Smooth muscle cell (in vitro differentiated cells): ENCODE measurements at regions not wholly inside any gene's neighbourhood (a gene's known extent, or its start where the extent isn't known, plus 50 kb on each side); places are given as distances from the start of the nearest gene placed in this dataset.

Experiments
- DNase-seq: peaks from one replicate; lab custom pipeline; 2025; ENCODE audit not compliant: unreplicated experiment; lab: John Stamatoyannopoulos, UW
- H2AFZ ChIP-seq: fragments of 200-600 bp; sonication (generic); 2 replicates; pipeline ENCODE4 v1.6.0; 2016; ENCODE audit warnings: antibody characterized with exemption, low read depth, mild to moderate bottlenecking
- H3F3A ChIP-seq: fragments of 200-600 bp; sonication (generic); 2 replicates; pipeline ENCODE4 v1.6.0; 2017; ENCODE audit warnings: antibody characterized with exemption, low read depth
- H3K27ac ChIP-seq: fragments of 200-600 bp; sonication (generic); 2 replicates; pipeline ENCODE4 v1.5.1; 2016; ENCODE audit warnings: low read depth, mild to moderate bottlenecking
- H3K27me3 ChIP-seq: fragments of 200-600 bp; sonication (generic); 2 replicates; pipeline ENCODE4 v1.6.1; 2016; ENCODE audit warnings: low read depth, mild to moderate bottlenecking
- H3K36me3 ChIP-seq: fragments of 200-600 bp; sonication (generic); 2 replicates; pipeline ENCODE4 v1.5.1; 2016; ENCODE audit warnings: low read depth
- H3K4me1 ChIP-seq: fragments of 200-600 bp; sonication (generic); 2 replicates; pipeline ENCODE4 v1.5.1; 2016; ENCODE audit warnings: low read depth
- H3K4me2 ChIP-seq: fragments of 200-600 bp; sonication (generic); 2 replicates; pipeline ENCODE4 v1.6.0; 2016; ENCODE audit warnings: mild to moderate bottlenecking
- H3K4me3 ChIP-seq: fragments of 200-600 bp; sonication (generic); 2 replicates; pipeline ENCODE4 v1.5.1; 2016; ENCODE audit warnings: mild to moderate bottlenecking
- H3K79me2 ChIP-seq: fragments of 200-600 bp; sonication (generic); 2 replicates; pipeline ENCODE4 v1.6.0; 2016; ENCODE audit warnings: low read depth, mild to moderate bottlenecking
- H3K9ac ChIP-seq: fragments of 200-600 bp; sonication (generic); 2 replicates; pipeline ENCODE4 v1.6.0; 2016; ENCODE audit warnings: low read depth
- H3K9me3 ChIP-seq: fragments of 200-600 bp; sonication (generic); replicated peaks from 2 replicates; pipeline ENCODE4 v1.5.1; 2016; ENCODE audit warnings: low read depth
- H4K20me1 ChIP-seq: fragments of 200-600 bp; sonication (generic); 2 replicates; pipeline ENCODE4 v1.6.0; 2016; ENCODE audit warnings: low read depth
- WGBS: methylation state at CpG from one replicate; pipeline ENCODE4 v1.1.7; 2016; ENCODE audit warnings: low lambda C conversion rate; 5-methylcytosine and 5-hydroxymethylcytosine counted together
- TF ChIP-seq, protein P1 (sequence below): fragments of 200-600 bp; sonication (generic); IDR thresholded peaks from 2 replicates; pipeline ENCODE4 v1.5.1; 2017; ENCODE audit warnings: borderline replicate concordance, mild to moderate bottlenecking, antibody characterized with exemption; ENCODE audit not compliant: insufficient read depth, poor library complexity, severe bottlenecking

DNA sequence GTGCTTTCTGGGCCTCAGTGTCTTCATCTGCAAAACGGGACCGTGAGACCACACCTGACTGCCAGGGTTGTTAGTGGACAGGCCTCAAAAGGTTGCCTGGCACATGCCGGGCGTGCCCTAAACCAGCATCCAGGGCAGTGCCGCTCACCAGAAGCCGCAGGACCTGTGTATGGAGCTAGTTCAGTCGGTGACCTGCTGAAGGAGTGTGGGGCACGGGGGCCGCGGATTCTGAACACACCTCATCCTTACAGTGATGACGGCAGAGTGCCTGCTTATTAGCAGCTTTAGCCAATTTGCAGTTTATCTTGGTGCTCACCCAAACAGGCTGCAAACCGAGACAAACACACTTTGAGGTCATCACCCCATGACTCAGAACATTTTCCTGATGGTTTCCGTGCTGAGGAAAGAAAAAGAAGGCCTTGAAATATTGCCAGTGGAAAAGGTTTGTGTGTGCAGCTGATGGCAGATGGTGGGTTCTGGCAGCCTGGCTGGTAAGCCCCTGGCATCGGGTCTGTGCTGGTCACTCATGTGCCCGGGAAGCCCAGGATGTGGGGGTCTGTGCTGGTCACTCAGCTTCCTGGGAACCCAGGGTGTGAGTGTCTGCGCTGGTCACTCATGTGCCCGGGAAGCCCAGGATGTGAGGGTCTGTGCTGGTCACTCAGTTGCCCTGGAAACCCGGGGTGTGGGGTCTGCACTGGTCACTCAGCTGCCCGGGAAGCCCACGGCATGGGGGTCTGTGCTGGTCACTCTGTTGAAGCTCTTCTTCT is 153.8 kb downstream of the ERMARD start:
- no peak overlapping the region for H3K9ac ChIP-seq
- no peaks in the 10 kb centered on the region for H4K20me1 ChIP-seq
- no peaks in the 10 kb centered on the region for H3K36me3 ChIP-seq
- DNase-seq, result no peak
- no peaks in the 10 kb centered on the region for H3F3A ChIP-seq
- H3K4me1 ChIP-seq, result no peaks in the 10 kb centered on the region
- TF ChIP-seq, protein P1, sequence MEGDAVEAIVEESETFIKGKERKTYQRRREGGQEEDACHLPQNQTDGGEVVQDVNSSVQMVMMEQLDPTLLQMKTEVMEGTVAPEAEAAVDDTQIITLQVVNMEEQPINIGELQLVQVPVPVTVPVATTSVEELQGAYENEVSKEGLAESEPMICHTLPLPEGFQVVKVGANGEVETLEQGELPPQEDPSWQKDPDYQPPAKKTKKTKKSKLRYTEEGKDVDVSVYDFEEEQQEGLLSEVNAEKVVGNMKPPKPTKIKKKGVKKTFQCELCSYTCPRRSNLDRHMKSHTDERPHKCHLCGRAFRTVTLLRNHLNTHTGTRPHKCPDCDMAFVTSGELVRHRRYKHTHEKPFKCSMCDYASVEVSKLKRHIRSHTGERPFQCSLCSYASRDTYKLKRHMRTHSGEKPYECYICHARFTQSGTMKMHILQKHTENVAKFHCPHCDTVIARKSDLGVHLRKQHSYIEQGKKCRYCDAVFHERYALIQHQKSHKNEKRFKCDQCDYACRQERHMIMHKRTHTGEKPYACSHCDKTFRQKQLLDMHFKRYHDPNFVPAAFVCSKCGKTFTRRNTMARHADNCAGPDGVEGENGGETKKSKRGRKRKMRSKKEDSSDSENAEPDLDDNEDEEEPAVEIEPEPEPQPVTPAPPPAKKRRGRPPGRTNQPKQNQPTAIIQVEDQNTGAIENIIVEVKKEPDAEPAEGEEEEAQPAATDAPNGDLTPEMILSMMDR, result no peak
- H3K4me3 ChIP-seq, result no peak overlapping the region
- H3K79me2 ChIP-seq, result no peaks in the 10 kb centered on the region
- no peak overlapping the region for H2AFZ ChIP-seq
- H3K9me3 ChIP-seq, result no peaks in the 10 kb centered on the region
- 71% methylated on average over 20 of the region's 20 CpGs for WGBS
- no peak overlapping the region for H3K27ac ChIP-seq
- no peak overlapping the region for H3K4me2 ChIP-seq
- peaks cover 9% of the 10 kb centered on the region for H3K27me3 ChIP-seq

DNA sequence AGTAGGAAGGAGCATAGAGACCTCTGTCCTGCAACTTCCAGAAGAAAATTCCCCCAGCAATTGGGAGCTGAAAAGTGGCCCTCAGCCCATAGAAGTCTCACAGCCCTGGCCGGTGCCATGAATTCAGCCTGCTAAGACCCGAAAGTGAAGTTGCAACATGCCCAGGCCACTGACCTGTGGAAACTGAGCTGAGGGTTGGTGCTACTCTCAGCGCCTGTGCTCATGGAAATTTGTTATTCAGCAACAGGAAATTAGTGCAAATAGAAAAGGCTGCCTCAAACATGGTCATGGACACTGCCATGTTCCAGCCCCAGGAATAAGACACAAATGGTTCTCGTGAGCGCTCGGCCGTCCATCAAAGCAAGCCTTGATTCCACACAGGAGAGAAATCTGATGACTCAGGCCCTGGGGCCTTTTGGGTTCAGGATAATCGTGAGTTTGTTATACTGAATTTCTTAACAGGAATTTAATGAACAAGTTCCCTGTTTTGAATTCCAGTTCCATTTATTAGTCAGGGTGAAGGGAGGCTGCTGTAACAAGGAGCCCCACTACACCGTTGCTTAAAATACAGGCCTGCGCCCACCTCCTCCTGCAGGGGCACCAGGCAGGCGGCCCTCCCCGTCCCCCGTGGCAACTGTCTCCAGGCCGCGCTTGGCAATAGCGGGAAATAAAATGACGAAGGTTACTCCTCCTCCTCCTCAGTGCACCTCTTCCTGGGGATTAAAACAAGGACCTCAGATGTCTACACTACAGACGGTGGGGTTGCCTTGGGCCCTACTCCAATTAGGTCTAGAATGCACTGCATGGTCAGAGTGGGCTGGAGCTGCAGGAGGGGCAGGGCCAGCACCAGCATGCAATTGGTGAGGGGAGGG is 152.9 kb downstream of the ERMARD start:
- Histone ChIP-seq H3K4me2 (no peak overlapping the region), H3F3A (no peaks in the 10 kb centered on the region), H3K36me3 (no peaks in the 10 kb centered on the region), H3K9ac (no peak overlapping the region), H3K27me3 (peaks cover 4% of the 10 kb centered on the region), H2AFZ (no peak overlapping the region), H3K9me3 (no peaks in the 10 kb centered on the region), H4K20me1 (no peaks in the 10 kb centered on the region), H3K27ac (no peak overlapping the region), H3K4me1 (no peaks in the 10 kb centered on the region), H3K79me2 (no peaks in the 10 kb centered on the region), H3K4me3 (no peak overlapping the region)
- TF ChIP-seq, protein P1, result no peak
- DNase-seq, result no peak
- WGBS, result 94% methylated on average over 18 of the region's 18 CpGs

DNA sequence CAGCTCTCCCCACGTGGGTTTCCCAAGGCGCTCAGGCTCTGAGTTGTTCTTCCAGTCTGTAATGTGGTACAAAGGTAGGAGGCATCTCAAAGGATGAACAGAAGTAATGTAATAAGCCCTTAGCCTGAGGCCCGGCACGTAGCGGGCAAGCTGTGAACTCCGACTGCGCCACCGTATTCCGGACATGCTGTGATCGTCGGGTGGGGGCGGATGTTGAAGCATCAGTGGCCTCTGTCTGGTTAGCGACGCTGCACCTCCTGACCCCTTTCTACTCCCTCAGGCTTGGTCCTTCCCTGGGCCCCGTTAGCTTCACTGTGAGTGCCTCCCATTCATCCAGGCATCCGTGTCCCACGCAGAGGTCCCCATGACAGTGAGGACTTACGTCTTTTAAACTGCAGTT is 151.7 kb downstream of the ERMARD start:
- Histone ChIP-seq H3K36me3 (no peaks in the 10 kb centered on the region), H3K9me3 (no peaks in the 10 kb centered on the region), H4K20me1 (no peaks in the 10 kb centered on the region), H2AFZ (no peak overlapping the region), H3K4me2 (no peak overlapping the region), H3K27me3 (no peaks in the 10 kb centered on the region), H3K79me2 (no peaks in the 10 kb centered on the region), H3K9ac (no peak overlapping the region), H3K27ac (no peak overlapping the region), H3K4me3 (no peak overlapping the region), H3F3A (no peaks in the 10 kb centered on the region), H3K4me1 (no peaks in the 10 kb centered on the region)
- TF ChIP-seq, protein P1, result no peak
- no peak for DNase-seq
- WGBS, result 93% methylated on average over 18 of the region's 18 CpGs
